ENCODE measurements at regions not wholly inside any gene's neighbourhood (a gene's known extent, or its start where the extent isn't known, plus 50 kb on each side); places are given as distances from the start of the nearest gene placed in this dataset.

DNA sequence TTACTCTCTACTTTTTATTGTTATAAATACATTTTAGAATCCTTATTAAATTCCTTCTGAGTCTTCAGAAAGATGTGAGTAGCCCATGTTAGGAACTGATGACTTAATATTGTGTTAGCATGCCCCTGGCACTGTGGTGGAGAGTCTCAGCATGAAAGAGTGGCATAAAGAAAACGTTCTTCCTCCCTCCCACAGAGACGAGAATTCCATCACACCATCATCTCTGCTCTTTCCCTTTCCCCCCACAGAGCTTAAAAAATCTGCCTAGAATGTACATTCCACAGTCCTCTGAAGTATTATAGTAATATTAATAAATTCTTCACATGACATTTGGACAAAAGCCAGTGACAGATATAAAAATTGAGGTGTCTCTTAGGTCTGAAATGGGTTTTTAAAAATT, 117.8 kb upstream of the DKK2 start:
- TF ChIP-seq CTCF (IDR thresholded peaks at IDR 0.05; ENCODE audit: poor library complexity, severe bottlenecking): no peak
- TF ChIP-seq, protein P1, sequence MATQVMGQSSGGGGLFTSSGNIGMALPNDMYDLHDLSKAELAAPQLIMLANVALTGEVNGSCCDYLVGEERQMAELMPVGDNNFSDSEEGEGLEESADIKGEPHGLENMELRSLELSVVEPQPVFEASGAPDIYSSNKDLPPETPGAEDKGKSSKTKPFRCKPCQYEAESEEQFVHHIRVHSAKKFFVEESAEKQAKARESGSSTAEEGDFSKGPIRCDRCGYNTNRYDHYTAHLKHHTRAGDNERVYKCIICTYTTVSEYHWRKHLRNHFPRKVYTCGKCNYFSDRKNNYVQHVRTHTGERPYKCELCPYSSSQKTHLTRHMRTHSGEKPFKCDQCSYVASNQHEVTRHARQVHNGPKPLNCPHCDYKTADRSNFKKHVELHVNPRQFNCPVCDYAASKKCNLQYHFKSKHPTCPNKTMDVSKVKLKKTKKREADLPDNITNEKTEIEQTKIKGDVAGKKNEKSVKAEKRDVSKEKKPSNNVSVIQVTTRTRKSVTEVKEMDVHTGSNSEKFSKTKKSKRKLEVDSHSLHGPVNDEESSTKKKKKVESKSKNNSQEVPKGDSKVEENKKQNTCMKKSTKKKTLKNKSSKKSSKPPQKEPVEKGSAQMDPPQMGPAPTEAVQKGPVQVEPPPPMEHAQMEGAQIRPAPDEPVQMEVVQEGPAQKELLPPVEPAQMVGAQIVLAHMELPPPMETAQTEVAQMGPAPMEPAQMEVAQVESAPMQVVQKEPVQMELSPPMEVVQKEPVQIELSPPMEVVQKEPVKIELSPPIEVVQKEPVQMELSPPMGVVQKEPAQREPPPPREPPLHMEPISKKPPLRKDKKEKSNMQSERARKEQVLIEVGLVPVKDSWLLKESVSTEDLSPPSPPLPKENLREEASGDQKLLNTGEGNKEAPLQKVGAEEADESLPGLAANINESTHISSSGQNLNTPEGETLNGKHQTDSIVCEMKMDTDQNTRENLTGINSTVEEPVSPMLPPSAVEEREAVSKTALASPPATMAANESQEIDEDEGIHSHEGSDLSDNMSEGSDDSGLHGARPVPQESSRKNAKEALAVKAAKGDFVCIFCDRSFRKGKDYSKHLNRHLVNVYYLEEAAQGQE (IDR thresholded peaks at IDR 0.05; ENCODE audit: borderline replicate concordance): no peak
- TF ChIP-seq EP300 (conservative IDR thresholded peaks at IDR 0.05; ENCODE audit: poor library complexity, severe bottlenecking): no peak
- TF ChIP-seq EZH2 (IDR thresholded peaks at IDR 0.05; ENCODE audit: borderline replicate concordance, insufficient read depth, low read length, poor library complexity, severe bottlenecking): no peak

Data from neural cell (in vitro differentiated cells).